Activated CD8-positive, alpha-beta memory T cell treated with anti-CD3 and anti-CD28 coated beads for 36 hours (primary cell): ENCODE measurements at regions not wholly inside any gene's neighbourhood (a gene's known extent, or its start where the extent isn't known, plus 50 kb on each side); places are given as distances from the start of the nearest gene placed in this dataset.
"Not testable (repeated sequence)": the region's sequence is repeated elsewhere in the genome, so short reads cannot be mapped to it uniquely, and the experiment has no call there.

Experiments
- CTCF ChIA-PET: fragments of 350-600 bp; sonication (Branson Sonifier 250); formaldehyde crosslinking; loops from one replicate; lab custom pipeline; 2021; ENCODE audit warnings: antibody characterized with exemption; lab: Charles Lee
- POLR2A ChIA-PET: fragments of 350-600 bp; sonication (Branson Sonifier 250); formaldehyde crosslinking; loops from one replicate; lab custom pipeline; 2021; ENCODE audit warnings: antibody characterized with exemption; lab: Charles Lee

- ChIA-PET POLR2A (no interaction called here), CTCF (no interaction called here)
These were observed 379.2 kb downstream of the BTG1 start for GRCh38 chr12:91766454-91766853.

- POLR2A ChIA-PET = no interaction called here
- CTCF ChIA-PET = no interaction called here
These were observed 381.8 kb downstream of the BTG1 start for GRCh38 chr12:91763654-91764370.

DNA sequence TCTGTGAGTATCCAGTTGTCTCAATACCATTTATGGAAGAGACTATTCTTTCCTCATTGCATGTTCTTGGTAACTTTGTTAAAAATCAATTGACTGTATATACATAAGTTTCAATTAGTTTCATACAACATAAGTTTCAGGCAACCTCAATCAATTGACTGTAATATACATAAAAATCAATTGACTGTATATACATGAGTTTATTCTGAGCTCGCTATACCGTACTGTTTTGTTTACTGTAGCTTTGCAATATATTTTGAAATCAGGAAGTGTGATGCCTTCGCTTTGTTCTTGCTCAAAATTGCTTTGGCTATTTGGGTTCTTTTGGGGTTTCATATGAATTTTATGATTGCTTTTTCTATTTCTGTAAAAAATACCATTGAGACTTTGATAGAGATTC, 392.0 kb downstream of the BTG1 start:
- POLR2A ChIA-PET = no interaction called here
- CTCF ChIA-PET = no interaction called here

DNA sequence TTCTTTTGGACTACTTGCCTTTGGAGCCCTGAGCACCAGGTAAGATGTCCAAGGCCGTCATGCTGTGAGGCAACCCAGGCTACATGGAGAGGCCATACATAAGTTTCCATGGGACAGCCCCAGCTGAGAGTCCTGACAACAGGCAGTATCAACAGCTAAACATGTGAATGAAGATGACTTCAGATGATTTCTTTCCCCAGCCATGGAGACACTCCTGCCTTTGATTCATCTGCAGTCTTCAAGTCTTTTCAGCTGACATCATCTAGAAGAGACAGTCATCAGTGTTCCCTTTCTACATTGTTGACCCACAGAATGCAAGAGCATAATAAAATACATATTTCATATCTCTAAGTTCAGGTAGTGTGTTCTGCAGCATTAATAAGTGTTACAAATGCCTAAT, 398.7 kb downstream of the BTG1 start:
- ChIA-PET POLR2A (no interaction called here), CTCF (no interaction called here)

DNA sequence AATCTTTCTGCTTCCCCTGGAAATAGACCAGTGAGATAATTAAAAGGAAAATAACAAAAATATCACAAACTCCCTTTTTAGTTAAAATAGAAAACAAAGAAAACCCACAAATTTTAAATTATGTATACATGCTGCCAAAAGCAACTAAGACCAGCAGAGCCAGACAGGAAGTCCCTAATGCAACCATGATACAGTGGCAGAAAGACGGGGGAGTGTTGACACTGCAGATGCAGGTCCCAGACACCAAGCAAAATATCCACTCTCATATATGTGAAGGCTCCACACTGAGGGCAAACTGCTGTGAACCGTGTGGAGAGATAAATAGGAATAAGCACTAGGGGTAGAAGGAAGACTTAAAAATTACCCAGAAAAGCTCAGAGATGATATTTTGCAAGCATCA, 401.0 kb downstream of the BTG1 start:
- ChIA-PET CTCF (no interaction called here), POLR2A (interaction anchor here (0.6 kb wide), 1 partner anchor 419 kb away, joined by 3 read pairs; no protein-coding TSS in a partner anchor)

DNA sequence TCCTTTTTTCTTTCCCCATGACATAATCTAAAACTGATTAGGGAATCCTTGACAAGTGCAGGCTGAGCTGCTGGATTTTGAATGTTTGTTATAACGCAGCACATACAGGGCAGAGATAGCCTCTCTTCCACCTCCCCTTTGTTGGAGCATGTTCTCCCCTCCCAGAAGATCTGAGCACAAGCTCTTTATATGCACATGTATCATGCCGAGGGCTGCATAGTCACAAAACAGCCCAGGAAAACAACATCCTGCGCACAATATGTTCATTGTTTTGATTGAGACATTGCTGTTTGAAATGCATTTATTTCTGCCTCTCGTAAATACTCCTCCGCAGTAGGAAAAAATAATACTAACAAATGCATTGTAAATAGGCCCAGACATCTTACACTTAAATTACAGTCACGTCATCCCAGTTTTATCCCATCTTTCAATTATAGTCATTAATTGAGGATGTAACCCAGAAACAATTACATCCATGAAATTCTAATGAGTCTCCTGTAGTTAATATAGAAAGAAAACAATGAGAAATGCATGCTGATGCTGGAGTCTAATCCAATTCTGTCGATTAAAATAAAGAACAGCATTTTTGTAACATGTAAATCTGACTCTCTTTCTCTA, 401.8 kb downstream of the BTG1 start:
- ChIA-PET CTCF (no interaction called here), POLR2A (no interaction called here)

DNA sequence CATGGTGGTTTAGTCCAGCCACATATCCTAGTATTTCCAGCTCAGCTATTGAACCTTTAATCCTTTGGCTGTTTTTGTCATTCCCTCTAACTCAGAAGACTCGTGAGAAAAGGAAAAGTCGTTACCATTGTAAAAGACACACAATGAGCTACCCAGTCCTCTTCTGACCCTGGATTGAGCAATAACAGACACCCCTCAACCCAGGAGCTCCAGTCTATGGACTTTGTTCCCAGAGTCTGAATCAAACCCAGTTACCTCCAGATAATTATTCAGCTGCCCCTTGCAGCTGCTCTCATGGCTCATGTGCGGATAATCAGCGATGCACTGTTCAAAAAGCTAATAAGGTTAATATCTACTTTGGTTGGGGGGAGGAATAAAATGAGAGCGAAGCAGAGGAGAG, 402.4 kb downstream of the BTG1 start:
- POLR2A ChIA-PET = no interaction called here
- CTCF ChIA-PET = no interaction called here

DNA sequence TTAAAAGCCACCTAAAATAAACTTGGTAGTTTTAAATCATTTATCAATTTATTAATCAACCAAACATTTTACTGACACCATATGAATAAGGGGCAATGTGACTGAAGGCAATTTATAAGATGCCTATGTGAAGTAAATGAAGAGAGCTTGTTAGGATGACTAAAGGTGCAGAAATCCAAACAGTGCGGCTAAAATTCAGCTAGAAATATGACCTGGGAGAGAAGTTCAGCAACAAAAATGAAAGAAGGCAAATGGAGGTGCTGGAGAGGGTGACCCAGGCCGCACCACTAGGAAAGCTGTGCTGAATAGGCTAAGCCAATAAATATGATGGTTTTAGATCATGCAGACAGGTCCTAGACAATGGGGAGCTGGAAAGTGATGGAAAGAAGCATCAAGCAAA, 403.7 kb downstream of the BTG1 start:
- ChIA-PET POLR2A (no interaction called here), CTCF (no interaction called here)

- CTCF ChIA-PET, POLR2A ChIA-PET: not testable (repeated sequence)
These were observed 411.8 kb downstream of the BTG1 start for GRCh38 chr12:91733846-91734245.

GRCh38 chr12:91732086-91732485, 413.6 kb downstream of the BTG1 start:
- ChIA-PET CTCF (no interaction called here), POLR2A (no interaction called here)

DNA sequence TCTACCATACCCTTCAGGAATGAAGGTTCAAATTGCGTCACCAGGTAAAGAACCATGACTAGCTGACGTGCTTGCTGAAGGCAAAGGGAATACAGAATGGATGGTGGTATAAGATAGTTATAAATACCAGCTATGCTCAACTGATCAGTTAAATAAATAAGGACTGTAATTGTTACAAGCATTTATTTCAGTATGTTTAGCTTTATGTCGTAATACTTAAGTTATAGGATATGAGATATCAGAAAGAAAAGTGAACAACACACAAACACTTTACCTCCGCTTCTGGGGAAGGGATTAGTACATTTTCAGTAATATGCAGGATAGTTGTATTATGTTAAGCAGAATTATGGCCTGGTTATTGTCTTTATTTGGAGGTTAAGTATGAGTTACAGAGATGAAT, 416.1 kb downstream of the BTG1 start:
- ChIA-PET CTCF (no interaction called here), POLR2A (no interaction called here)

DNA sequence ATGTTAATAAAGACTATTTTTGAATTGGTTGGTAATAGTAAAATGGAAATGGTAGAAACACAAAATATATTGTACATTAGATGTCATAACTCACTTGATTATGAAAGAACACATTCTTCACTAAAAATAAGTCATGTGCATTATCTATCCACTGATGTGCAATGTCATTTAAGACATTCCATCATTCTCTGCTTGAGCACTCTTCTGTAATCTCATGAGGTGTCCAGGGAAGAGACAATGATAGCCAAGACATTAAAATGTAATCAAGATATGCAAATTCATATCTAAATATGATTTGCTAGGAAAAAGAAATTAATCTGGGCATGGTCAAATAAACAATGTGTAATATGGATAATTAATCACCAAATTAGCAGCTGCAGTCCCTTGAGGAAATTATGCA, 422.5 kb downstream of the BTG1 start:
- CTCF ChIA-PET = no interaction called here

GRCh38 chr12:91722072-91722471, 423.6 kb downstream of the BTG1 start:
- ChIA-PET POLR2A (no interaction called here), CTCF (no interaction called here)

More for the DNA sequence above, 422.5 kb downstream of the BTG1 start:
- POLR2A ChIA-PET = no interaction called here

DNA sequence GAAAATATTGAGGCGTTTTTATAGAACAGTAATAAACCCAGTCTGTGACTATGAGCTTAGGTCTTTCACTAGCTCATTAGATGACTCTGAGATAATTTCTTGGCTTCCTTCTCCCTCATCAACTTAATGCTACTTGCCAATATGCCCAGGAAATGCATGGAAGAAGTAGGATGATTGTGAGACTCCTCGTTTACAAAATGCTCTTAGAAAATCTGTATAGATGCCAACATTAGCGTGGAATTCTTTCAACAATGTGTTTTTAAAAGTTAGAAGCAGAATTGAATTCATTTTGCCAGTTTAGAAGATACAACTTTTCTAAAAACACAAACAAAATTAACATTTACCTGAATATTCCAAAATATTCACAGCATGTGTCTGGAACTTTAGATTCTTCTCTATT, 424.6 kb downstream of the BTG1 start:
- ChIA-PET POLR2A (no interaction called here), CTCF (no interaction called here)

GRCh38 chr12:91718326-91718725, 427.3 kb downstream of the BTG1 start:
- ChIA-PET POLR2A (no interaction called here), CTCF (no interaction called here)

- ChIA-PET CTCF (no interaction called here), POLR2A (no interaction called here)
These were observed 427.8 kb downstream of the BTG1 start for GRCh38 chr12:91717804-91718203.

DNA sequence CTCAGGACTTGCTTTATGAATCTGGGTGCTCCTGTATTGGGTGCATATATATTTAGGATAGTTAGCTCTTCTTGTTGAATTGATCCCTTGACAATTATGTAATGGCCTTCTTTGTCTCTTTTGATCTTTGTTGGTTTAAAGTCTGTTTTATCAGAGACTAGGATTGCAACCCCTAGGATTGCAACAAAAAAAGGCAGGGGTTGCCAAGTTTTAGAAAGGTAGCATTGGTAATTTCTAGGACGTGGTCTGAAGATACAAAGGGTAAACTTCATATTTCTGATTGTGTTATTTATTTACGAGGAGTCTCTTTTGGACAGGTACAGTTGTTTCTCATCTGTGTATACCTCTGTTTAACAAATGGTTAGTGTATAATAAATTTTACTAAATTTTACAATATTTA, 433.7 kb downstream of the BTG1 start:
- POLR2A ChIA-PET, CTCF ChIA-PET: not testable (repeated sequence)

- ChIA-PET CTCF (no interaction called here), POLR2A (no interaction called here)
These were observed 439.2 kb downstream of the BTG1 start for GRCh38 chr12:91706466-91706865.

DNA sequence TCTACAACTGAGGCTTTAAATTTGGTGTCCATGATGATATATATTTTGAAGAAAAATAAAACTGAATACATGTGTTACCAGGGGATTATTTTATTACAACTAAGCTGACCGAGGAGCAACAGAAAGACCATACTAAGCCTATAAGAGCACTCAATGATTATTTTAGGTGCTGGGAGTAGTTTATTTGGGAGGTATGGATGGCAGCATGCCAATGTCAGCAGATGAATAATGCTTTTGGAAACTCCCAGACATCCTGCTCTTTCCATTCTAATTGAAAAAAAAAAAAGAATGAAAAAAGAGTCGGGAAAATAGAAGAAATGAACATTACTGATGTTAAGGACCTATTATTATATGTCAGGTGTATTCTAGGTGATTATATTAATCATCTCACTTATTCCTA, 441.2 kb downstream of the BTG1 start:
- ChIA-PET POLR2A (no interaction called here), CTCF (no interaction called here)

DNA sequence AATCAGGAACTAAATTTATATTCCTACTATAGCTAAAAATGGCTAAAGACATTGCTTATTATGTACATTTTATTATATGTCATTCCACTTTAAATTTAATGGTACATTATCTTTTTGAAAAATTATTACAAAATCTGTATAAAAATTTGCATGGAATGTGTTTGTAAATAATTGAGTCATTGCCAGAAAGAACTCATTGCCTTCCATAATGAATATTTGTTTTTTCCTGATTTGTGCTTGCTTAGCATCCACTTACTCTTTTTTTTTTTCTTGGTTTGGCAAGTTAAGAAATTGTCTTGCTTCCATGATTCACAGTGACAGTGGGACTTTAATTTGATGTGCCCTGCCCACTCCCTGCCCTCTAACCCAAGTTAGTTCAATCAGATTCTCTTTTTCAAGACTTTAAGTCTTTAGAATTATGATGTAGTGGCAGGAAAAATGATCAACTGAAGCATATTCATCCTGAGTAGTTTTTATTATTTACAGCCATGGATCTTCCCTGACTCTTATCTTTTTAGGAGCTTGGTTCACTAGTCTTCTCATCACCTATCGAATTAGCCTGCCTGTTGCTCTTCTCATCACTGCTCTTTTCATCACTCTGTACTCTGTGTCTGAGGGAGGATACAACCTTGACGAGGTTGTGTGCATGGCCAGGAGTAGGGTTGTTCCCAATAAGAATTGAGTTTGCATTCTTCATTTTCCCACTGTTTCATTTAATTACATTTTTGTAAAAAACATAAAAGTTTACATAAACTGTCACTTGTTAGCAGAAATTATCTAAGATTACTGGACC, 442.0 kb downstream of the BTG1 start:
- POLR2A ChIA-PET = no interaction called here
- CTCF ChIA-PET = no interaction called here
